IMR-90 (cell line): ENCODE measurements at regions not wholly inside any gene's neighbourhood (a gene's known extent, or its start where the extent isn't known, plus 50 kb on each side); places are given as distances from the start of the nearest gene placed in this dataset.

Source experiments
- ATAC-seq: fragments of 200-7000 bp; cut with Tn5 transposase; 2 replicates; pipeline ENCODE4 v1.9.1; 2020; ENCODE audit warnings: low read depth, mild to moderate bottlenecking, moderate library complexity
- BruUV-seq: library from RNA; stranded (reverse); fragments of 400-500 nt; replicated peaks from 2 replicates; lab custom pipeline; 2021; lab: Mats Ljungman, UMichigan
- CTCF ChIA-PET: fragments of 300-600 bp; formaldehyde crosslinking; extraction: SDS; loops from one replicate; lab custom pipeline; 2021; ENCODE audit warnings: antibody characterized with exemption; lab: Yijun Ruan, JAX
- POLR2A ChIA-PET: fragments of 300-600 bp; sonication (Branson Sonifier 250); formaldehyde crosslinking; loops from one replicate; lab custom pipeline; 2022; ENCODE audit warnings: antibody characterized with exemption; ENCODE audit not compliant: unreplicated experiment; lab: Charles Lee
- DNase-seq: peaks from one replicate; pipeline ENCODE4 v3.0.0; 2013
- H2AFZ ChIP-seq: replicated peaks from 2 replicates; pipeline ENCODE3; 2013; ENCODE audit warnings: low read length, mild to moderate bottlenecking; ENCODE audit not compliant: poor library complexity
- H2AK5ac ChIP-seq: 2 replicates; pipeline ENCODE4 v1.6.1; 2013; ENCODE audit warnings: low read depth, low read length, inconsistent platforms
- H2AK9ac ChIP-seq: replicated peaks from 2 replicates; pipeline ENCODE3; 2013; ENCODE audit warnings: mild to moderate bottlenecking, low read depth, low read length, moderate library complexity; ENCODE audit not compliant: poor library complexity
- H2BK120ac ChIP-seq: 2 replicates; pipeline ENCODE4 v1.6.1; 2013; ENCODE audit warnings: low read depth, low read length, inconsistent platforms
- H2BK15ac ChIP-seq: 3 replicates; pipeline ENCODE4 v1.6.1; 2013; ENCODE audit warnings: low read depth, low read length, inconsistent platforms
- H2BK20ac ChIP-seq: 2 replicates; pipeline ENCODE4 v1.6.1; 2013; ENCODE audit warnings: low read depth, mild to moderate bottlenecking, inconsistent platforms, low read length, moderate library complexity
- H2BK5ac ChIP-seq: 2 replicates; pipeline ENCODE4 v1.6.1; 2013; ENCODE audit warnings: mild to moderate bottlenecking, low read depth, low read length, inconsistent platforms; ENCODE audit not compliant: poor library complexity, severe bottlenecking
- H3K14ac ChIP-seq: replicated peaks from 2 replicates; pipeline ENCODE4 v1.6.1; 2013; ENCODE audit warnings: low read depth, low read length, inconsistent platforms
- H3K18ac ChIP-seq: 2 replicates; pipeline ENCODE4 v1.6.1; 2013; ENCODE audit warnings: low read depth, low read length, control low read depth
- H3K23ac ChIP-seq: 2 replicates; pipeline ENCODE4 v1.6.1; 2013; ENCODE audit warnings: low read depth, low read length, inconsistent platforms
- H3K27ac ChIP-seq: 2 replicates; pipeline ENCODE4 v1.5.1; 2013; ENCODE audit warnings: mild to moderate bottlenecking, control low read depth, low read length; ENCODE audit not compliant: insufficient read depth
- H3K27me3 ChIP-seq: 2 replicates; pipeline ENCODE4 v1.6.1; 2013; ENCODE audit warnings: low read length; ENCODE audit not compliant: control insufficient read depth, insufficient read depth
- H3K36me3 ChIP-seq: 2 replicates; pipeline ENCODE4 v1.6.1; 2013; ENCODE audit warnings: low read length, mixed read lengths; ENCODE audit not compliant: control insufficient read depth, insufficient read depth
- H3K4ac ChIP-seq: 2 replicates; pipeline ENCODE4 v1.6.1; 2013; ENCODE audit warnings: low read depth, low read length, inconsistent platforms
- H3K4me1 ChIP-seq: 2 replicates; pipeline ENCODE4 v1.6.1; 2013; ENCODE audit warnings: low read length, mixed read lengths; ENCODE audit not compliant: control insufficient read depth, insufficient read depth
- H3K4me2 ChIP-seq: 2 replicates; pipeline ENCODE4 v1.6.1; 2013; ENCODE audit warnings: low read depth, mild to moderate bottlenecking, control low read depth, low read length, moderate library complexity
- H3K4me3 ChIP-seq: 2 replicates; pipeline ENCODE4 v1.5.1; 2013; ENCODE audit warnings: low read depth, mild to moderate bottlenecking, control low read depth, low read length, moderate library complexity; ENCODE audit not compliant: insufficient read depth
- H3K56ac ChIP-seq: 2 replicates; pipeline ENCODE4 v1.6.1; 2013; ENCODE audit warnings: low read length, inconsistent platforms; ENCODE audit not compliant: insufficient read depth; ENCODE audit errors: extremely low read depth
- H3K79me1 ChIP-seq, 2 experiments: 2 replicates each; pipeline ENCODE4 v1.6.1; 2013; ENCODE audit warnings: low read length in 2 of 2, inconsistent platforms in 1 of 2, low read depth in 1 of 2
- H3K9ac ChIP-seq: 2 replicates; pipeline ENCODE4 v1.6.1; 2013; ENCODE audit warnings: low read depth, low read length, control low read depth
- H3K9me1 ChIP-seq: 2 replicates; pipeline ENCODE4 v1.6.1; 2013; ENCODE audit warnings: low read length, inconsistent platforms; ENCODE audit not compliant: insufficient read depth
- H3K9me3 ChIP-seq: 2 replicates; pipeline ENCODE4 v1.6.1; 2013; ENCODE audit warnings: low read length; ENCODE audit not compliant: control insufficient read depth, insufficient read depth
- H4K20me1 ChIP-seq: 2 replicates; pipeline ENCODE4 v1.6.1; 2013; ENCODE audit warnings: low read length, inconsistent platforms; ENCODE audit not compliant: insufficient read depth
- H4K5ac ChIP-seq: 2 replicates; pipeline ENCODE4 v1.6.1; 2013; ENCODE audit warnings: mild to moderate bottlenecking, low read depth, low read length, control low read depth
- H4K8ac ChIP-seq, 2 experiments: 2 replicates each; pipeline ENCODE4 v1.6.1; 2013; ENCODE audit warnings: low read depth in 2 of 2, low read length in 2 of 2, control low read depth in 1 of 2, inconsistent platforms in 1 of 2
- H4K91ac ChIP-seq: 2 replicates; pipeline ENCODE4 v1.6.1; 2013; ENCODE audit warnings: low read depth, low read length, inconsistent platforms; ENCODE audit not compliant: insufficient read depth
- BHLHE40 ChIP-seq: fragments of 150-350 bp; IDR thresholded peaks from 2 replicates; pipeline ENCODE4 v1.6.1; 2016; ENCODE audit warnings: mild to moderate bottlenecking, low read depth, low read length
- FOS ChIP-seq: fragments of 150-350 bp; IDR thresholded peaks from 2 replicates; pipeline ENCODE4 v1.6.1; 2016; ENCODE audit warnings: low read depth, low read length
- MAZ ChIP-seq: IDR thresholded peaks from 2 replicates; pipeline ENCODE4 v1.6.1; 2012; ENCODE audit warnings: low read depth, mild to moderate bottlenecking, low read length, improper control_type of control experiment, moderate library complexity, borderline replicate concordance
- NFE2L2 ChIP-seq: fragments of 150-350 bp; IDR thresholded peaks from 2 replicates; pipeline ENCODE4 v1.6.1; 2016; ENCODE audit warnings: low read depth, mild to moderate bottlenecking, low read length
- POLR2A ChIP-seq: IDR thresholded peaks from 2 replicates; pipeline ENCODE4 v1.6.1; 2012; ENCODE audit warnings: mild to moderate bottlenecking, low read depth, low read length
- RAD21 ChIP-seq: IDR thresholded peaks from 2 replicates; pipeline ENCODE4 v1.6.1; 2012; ENCODE audit warnings: low read length, improper control_type of control experiment
- WGBS, 2 experiments: methylation state at CpG; one replicate each; pipeline versions ENCODE4 v1.1.5 to v1.1.7; 2013; ENCODE audit warnings: missing lambda C conversion rate in 2 of 2; ENCODE audit not compliant: insufficient read length in 1 of 2; ENCODE audit errors: extremely low coverage in 2 of 2; 5-methylcytosine and 5-hydroxymethylcytosine counted together
- dilution Hi-C: fragments of 300-500 bp; cut with HindIII; formaldehyde crosslinking; loops from one replicate; pipeline ENCODE4 v1.14.3; 2018; ENCODE audit warnings: low sequenced_read_pairs; ENCODE audit not compliant: unreplicated experiment
- in situ Hi-C: fragments of 300-500 bp; cut with MboI; formaldehyde crosslinking; loops from 3 replicates; pipeline ENCODE4 v1.14.3; 2019; ENCODE audit warnings: low sequenced_read_pairs, inconsistent platforms, mixed read lengths
- intact Hi-C: fragments of 100-400 bp; cut with micrococcal nuclease; formaldehyde crosslinking; loops from 2 replicates; pipeline ENCODE4 v1.10.0; 2022

DNA sequence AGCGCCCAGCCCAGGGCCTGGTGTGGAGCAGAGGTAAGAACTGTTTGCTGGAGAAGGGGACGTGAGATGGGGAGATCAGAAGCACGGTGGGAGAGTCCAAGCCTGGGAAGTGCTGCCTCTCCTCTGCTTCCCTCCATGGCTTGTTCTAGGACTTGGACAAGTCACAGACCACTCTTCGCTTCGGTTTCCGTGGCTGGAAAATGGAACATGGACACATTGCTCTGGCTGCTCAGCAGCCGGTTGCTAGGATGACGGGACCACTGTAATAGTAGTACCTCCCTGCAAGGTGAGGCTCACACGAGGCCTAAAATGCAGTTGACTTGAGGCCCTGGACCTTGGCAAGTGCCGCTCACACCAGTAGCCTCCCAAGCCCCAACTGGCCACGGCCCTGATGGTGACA lies 175.8 kb upstream of the FSTL4 start:
- no peak overlapping the region for H4K8ac ChIP-seq
- no peak overlapping the region for H2AK5ac ChIP-seq
- H3K4me2 ChIP-seq = no peak overlapping the region
- H4K5ac ChIP-seq = no peak overlapping the region
- dilution Hi-C loops (no loop called here), in situ Hi-C loops (no loop called here), intact Hi-C loops (no loop called here)
- H3K23ac ChIP-seq = no peak overlapping the region
- no peak for TF ChIP-seq POLR2A
- TF ChIP-seq NFE2L2 = no peak
- no peak for TF ChIP-seq RAD21
- TF ChIP-seq FOS = no peak
- no peak for TF ChIP-seq MAZ
- no peak for TF ChIP-seq BHLHE40
- no peaks in the 10 kb centered on the region for H3K36me3 ChIP-seq
- no peaks in the 10 kb centered on the region for H3K9me1 ChIP-seq
- no peak overlapping the region for H2AFZ ChIP-seq
- H3K4ac ChIP-seq = no peak overlapping the region
- H3K56ac ChIP-seq = no peak overlapping the region
- no peak overlapping the region for H2BK5ac ChIP-seq
- no peaks in the 10 kb centered on the region for H3K4me1 ChIP-seq
- H2BK15ac ChIP-seq = no peak overlapping the region
- no TSS peak for BruUV-seq
- no peaks in the 10 kb centered on the region for H4K20me1 ChIP-seq
- no peak overlapping the region for H3K9ac ChIP-seq
- ChIA-PET POLR2A (no interaction called here), CTCF (no interaction called here)
- DNase-seq (no peak), ATAC-seq (no peak)
- no peak overlapping the region for H3K4me3 ChIP-seq
- no peak overlapping the region for H4K91ac ChIP-seq
- no peaks in the 10 kb centered on the region for H3K9me3 ChIP-seq
- H2BK20ac ChIP-seq = no peak overlapping the region
- 83% methylated on average over 6 of the region's 11 CpGs; no CpG with 5 or more reads in 1 of the 2 experiments for WGBS, 2 experiments
- no peak overlapping the region for H3K27ac ChIP-seq
- no peak overlapping the region for H3K18ac ChIP-seq
- H3K27me3 ChIP-seq = peaks cover 12% of the 10 kb centered on the region
- H2AK9ac ChIP-seq = no peak overlapping the region
- H3K79me1 ChIP-seq = no peaks in the 10 kb centered on the region
- H3K14ac ChIP-seq = no peak overlapping the region
- H2BK120ac ChIP-seq = no peak overlapping the region
